Posterior cingulate gyrus (tissue), 11 donors: ENCODE measurements at regions not wholly inside any gene's neighbourhood (a gene's known extent, or its start where the extent isn't known, plus 50 kb on each side); places are given as distances from the start of the nearest gene placed in this dataset.
"Not testable (repeated sequence)": the region's sequence is repeated elsewhere in the genome, so short reads cannot be mapped to it uniquely, and the experiment has no call there.

Experiments used
- DNase-seq, 10 donors: peaks; one replicate each; pipeline versions ENCODE4 v3.0.0 to v3.0.0-alpha.2; 2020 to 2021; ENCODE audit warnings: mixed read lengths in 3 of 10
- intact Hi-C: fragments of 100-400 bp; cut with DNase I; formaldehyde crosslinking; loops from one replicate; pipeline ENCODE4 v1.15.1; 2023

DNA sequence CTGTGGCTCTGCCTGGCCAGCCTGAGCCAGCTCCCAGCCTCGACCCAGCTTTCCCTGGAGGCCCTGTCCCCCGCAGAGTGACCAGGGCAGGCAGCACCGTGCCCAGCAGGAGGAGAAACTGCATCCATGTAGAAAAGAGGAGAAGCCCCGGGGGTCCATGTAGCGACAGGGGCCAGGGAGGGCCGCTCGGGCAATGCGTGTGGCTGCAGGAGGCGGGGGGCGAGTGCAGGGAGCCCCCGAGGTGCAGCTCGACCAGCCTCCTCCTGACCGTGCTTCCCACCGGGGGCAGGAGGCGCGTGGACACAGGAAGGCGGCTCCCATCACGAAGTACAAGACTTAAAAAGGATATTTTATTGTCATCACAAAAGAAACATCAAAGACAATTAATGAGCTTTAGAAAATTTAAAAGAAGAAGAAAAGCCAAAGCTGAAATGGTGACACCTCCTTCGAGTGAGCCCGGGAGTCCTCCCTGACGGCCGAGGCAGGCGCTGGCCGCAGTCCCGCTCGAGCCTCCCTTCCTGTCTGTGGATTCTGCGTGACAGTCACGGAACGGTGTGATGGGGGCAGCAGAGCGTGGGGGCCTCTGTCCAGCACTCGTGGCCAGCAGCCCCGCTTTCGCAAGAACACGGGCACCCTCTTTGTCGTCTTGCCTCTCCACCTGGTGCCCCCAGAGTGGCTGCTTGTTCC lies 93.9 kb downstream of the TMEM121 start:
- DNase-seq: peak in 4 of 10 donors; percentile 9 to 56 (median 42)

GRCh38 chr14:105620865-105621471 lies 94.6 kb downstream of the TMEM121 start:
- intact Hi-C loops: not testable (repeated sequence)
- peak in 3 of 10 donors; percentile 48 to 86 (median 85) for DNase-seq

More for the DNA sequence above, 93.9 kb downstream of the TMEM121 start:
- intact Hi-C loops: not testable (repeated sequence)

DNA sequence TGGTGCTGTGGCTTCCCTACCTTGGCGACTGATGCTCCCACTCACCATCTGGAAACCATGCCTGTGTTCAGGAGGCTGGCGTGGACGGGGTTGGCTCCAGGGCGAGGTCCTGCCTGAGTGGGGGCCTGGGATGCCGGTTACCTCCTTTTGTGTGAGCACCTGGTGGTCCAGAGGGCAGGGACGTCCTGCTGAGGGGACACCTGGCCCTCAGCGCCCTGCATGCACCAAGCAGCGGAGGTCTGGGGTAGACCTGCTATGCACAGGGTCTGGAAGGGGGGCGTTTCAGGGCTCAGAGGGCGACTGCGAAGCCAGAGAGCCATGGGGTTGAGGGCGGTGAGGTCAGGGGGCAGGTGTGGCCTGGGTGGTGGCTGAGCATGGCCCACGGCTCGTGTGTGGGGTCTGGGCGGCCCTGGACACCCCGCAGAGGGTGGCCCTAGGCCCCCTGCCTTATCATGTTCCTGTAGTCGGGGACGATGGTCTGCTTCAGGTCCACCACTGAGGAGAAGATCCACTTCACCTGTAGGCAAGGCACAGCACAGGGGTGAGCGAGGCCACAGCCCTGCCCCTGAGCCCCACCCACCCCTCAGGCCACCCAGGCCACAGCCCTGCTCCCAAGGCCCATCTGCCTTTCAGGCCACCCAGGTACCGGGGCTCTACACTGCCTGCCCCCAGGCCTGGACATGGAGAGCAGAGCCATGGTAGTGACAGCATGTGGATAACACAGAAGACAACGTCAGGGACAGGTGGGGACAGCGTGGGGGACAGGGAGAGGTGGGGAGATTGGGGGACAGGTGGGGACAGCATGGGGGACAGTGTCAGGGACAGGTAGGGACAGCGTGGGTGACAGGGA lies 95.3 kb downstream of the TMEM121 start:
- peak in 3 of 10 donors; percentile 24 to 77 (median 62) for DNase-seq
- intact Hi-C loops: not testable (repeated sequence)

DNA sequence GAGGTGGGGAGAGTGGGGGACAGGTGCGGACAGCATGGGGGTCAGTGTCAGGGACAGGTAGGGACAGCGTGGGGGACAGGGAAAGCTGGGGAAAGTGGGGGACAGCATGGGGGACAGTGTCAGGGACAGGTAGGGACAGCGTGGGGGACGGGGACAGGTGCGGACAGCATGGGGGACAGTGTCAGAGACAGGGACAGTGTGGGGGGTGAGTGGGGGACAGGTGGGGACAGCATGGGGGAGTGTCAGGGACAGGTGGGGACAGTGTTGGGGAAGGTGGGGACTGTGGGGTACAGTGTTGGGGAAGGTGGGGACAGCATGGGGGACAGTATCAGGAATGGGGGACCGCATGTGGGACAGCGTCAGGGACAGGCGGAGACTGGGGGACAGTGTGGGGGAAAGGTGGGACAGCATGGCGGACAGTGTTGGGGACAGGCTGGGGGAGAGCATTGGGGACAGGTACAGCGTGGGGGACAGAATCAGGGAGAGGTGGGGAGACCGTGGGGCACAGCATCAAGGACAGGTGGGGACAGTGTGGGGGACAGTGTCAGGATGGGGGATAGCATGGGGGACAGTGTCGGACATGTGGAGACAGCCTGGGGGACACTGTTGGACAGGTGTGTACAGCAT lies 96.1 kb downstream of the TMEM121 start:
- intact Hi-C loops: no loop called here
- DNase-seq: peak in 3 of 10 donors; percentile 51 to 78 (median 67)

DNA sequence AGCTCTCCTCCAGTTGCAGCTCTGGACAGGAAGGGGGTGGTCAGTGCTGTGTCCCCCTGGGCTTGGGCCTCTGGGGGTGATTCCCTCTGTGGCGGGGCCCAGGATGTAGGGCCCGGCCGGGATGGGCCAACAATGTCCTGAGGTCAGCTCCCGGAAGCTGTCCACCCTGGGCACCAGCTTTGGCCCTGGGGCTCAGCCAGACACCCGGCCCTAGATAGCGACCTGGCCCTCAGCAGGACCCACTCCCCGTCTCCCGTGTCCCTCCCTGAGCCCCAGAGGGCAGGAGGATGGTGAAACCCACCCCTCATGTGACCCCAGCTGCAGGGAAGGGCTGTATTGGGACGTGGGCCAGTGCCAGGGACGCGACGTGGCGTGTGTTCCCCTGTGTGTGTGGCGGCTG lies 96.8 kb downstream of the TMEM121 start:
- intact Hi-C loops: not testable (repeated sequence)
- peak in 2 of 10 donors; percentile 79 to 88 for DNase-seq

- intact Hi-C loops: not testable (repeated sequence)
- DNase-seq: peak in 3 of 10 donors; percentile 45 to 80 (median 64)
These were observed 98.0 kb downstream of the TMEM121 start for GRCh38 chr14:105624346-105624745.

- peak in 3 of 10 donors; percentile 64 to 82 (median 81) for DNase-seq
- intact Hi-C loops: loop anchor here (5.0 kb wide), 1 partner anchor 117 kb away; no protein-coding TSS in a partner anchor
These were observed 98.5 kb downstream of the TMEM121 start for GRCh38 chr14:105624749-105625434.

- DNase-seq: peak in 3 of 10 donors; percentile 22 to 85 (median 42)
- intact Hi-C loops: loop anchor here (5.0 kb wide), 1 partner anchor 117 kb away; no protein-coding TSS in a partner anchor
These were observed 99.1 kb downstream of the TMEM121 start for GRCh38 chr14:105625448-105625847.

DNA sequence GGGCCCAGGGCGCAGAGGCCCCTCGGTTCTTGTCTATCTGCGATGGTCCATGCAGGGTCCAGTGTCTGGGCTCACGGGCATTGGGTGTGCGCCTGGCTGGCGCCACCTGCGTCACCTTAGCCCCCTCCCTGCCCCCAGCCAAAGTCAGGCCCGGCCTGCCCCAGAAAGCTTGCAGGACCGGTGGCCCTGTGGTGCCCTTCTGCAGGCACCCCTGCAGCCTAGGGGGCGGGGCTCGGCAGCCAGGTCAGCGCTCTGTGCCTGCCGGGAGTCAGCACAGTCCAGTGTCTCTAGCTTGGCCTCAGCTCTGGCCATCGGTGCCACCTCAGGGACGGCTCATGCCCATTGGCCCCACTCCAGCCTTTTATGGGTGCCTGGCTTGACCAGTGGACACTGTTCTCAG lies 99.7 kb downstream of the TMEM121 start:
- peak in 3 of 10 donors; percentile 19 to 55 (median 49) for DNase-seq
- intact Hi-C loops: loop anchor here (5.0 kb wide), 1 partner anchor 116 kb away; no protein-coding TSS in a partner anchor

- DNase-seq: not testable (repeated sequence)
- intact Hi-C loops: loop anchor here (5.0 kb wide), 1 partner anchor 116 kb away; no protein-coding TSS in a partner anchor
These were observed 100.3 kb downstream of the TMEM121 start for GRCh38 chr14:105626651-105627050.

DNA sequence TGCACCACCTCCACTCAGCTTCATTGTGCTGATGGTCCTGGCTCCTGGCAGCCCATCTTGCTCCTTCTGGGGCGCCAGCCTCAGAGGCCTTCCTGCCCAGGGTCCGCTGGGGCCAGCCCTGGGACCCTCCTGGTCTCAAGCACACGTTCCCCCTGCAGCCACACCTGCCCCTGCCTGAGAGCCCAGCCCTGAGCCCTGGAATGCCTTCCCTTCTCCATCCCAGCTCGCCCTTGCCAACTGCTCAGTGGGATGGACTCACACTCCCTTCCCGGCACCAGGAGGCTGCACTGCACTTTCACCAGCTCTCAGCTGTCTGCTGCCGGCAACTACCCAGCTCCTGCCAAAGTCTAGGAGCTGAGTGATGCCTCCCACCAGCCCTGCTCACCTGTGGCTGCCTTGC lies 100.9 kb downstream of the TMEM121 start:
- intact Hi-C loops: loop anchor here (5.0 kb wide), 1 partner anchor 115 kb away; no protein-coding TSS in a partner anchor
- DNase-seq: peak in 2 of 10 donors; percentile 24 to 56

DNA sequence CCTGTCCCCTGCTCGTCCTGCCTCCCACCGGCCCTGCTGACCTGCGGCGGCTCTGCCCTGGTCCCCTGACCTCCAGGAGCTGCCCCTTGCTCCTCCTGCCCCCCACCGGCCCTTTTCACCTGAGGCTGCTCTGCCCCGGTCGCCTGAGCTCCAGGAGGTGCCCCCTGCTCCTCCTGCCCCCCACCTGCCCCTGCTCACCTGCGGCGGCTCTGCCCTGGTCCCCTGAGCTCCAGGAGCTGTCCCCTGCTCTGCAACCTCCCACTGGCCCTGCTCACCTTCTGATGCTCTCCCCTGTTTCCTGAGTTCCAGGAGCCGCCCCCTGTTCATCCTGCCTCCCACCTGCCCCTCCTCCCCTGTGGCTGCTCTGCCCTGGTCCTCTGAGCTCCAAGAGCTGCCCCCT lies 101.3 kb downstream of the TMEM121 start:
- DNase-seq: peak in 2 of 10 donors; percentile 32 to 37

DNA sequence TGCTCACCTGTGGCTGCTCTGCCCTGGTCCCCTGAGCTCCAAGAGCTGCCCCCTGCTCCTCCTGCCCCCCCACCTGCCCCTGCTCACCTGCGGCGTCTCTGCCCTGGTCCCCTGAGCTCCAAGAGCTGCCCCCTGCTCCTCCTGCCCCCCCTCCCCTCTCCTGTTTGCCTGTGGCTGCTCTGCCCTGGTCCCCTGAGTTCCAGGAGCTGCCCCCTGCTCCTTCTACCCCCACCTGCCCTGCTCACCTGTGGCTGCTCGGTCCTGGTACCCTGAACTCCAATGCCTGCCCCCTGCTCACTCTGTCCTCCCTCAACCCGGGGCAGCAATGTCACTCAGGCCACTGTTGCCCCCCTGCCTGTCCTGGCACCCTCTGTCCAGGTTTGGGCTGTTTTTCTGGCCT lies 101.7 kb downstream of the TMEM121 start:
- DNase-seq: peak in 2 of 10 donors; percentile 31 to 65
- intact Hi-C loops: loop anchor here (5.0 kb wide), 1 partner anchor 114 kb away; no protein-coding TSS in a partner anchor

More for the DNA sequence above, 101.3 kb downstream of the TMEM121 start:
- intact Hi-C loops: loop anchor here (5.0 kb wide), 1 partner anchor 115 kb away; no protein-coding TSS in a partner anchor

DNA sequence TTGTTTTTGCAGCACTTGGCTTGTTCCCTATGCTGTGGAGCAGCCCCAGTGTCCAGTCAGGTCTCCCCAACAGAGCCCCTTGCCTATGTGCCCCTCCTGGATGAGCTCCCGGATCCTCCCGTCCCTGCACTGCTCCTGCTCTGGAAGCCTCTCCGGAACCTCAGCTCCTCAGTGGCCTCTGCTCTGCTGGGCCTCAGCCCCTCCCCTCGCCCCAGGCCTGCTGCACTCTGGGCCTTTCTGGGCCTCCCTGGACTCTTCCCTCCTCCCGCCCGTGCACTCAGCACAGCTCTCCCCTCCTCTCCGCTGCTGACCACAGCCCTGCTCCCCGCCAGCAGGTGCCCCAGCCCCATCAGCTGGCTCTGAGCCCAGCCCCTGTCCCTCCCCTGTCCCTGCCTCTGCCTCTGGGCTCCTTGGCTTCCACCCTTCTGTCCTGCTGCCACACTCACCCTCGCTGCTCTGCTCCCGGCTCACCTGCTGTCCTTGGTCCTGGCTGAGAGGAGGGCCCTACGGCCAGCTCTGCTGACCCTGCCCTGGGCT lies 102.2 kb downstream of the TMEM121 start:
- intact Hi-C loops: loop anchor here (5.0 kb wide), 1 partner anchor 114 kb away; no protein-coding TSS in a partner anchor
- DNase-seq: peak in 3 of 10 donors; percentile 22 to 62 (median 48)

GRCh38 chr14:105629091-105629885 lies 102.9 kb downstream of the TMEM121 start:
- peak in 3 of 10 donors; percentile 60 to 80 (median 79) for DNase-seq

GRCh38 chr14:105629886-105630215 lies 103.5 kb downstream of the TMEM121 start:
- intact Hi-C loops: loop anchor here (5.0 kb wide), 1 partner anchor 112 kb away; no protein-coding TSS in a partner anchor

More at GRCh38 chr14:105629091-105629885, 102.9 kb downstream of the TMEM121 start:
- intact Hi-C loops: loop anchor here (5.0 kb wide), 1 partner anchor 113 kb away; no protein-coding TSS in a partner anchor

DNA sequence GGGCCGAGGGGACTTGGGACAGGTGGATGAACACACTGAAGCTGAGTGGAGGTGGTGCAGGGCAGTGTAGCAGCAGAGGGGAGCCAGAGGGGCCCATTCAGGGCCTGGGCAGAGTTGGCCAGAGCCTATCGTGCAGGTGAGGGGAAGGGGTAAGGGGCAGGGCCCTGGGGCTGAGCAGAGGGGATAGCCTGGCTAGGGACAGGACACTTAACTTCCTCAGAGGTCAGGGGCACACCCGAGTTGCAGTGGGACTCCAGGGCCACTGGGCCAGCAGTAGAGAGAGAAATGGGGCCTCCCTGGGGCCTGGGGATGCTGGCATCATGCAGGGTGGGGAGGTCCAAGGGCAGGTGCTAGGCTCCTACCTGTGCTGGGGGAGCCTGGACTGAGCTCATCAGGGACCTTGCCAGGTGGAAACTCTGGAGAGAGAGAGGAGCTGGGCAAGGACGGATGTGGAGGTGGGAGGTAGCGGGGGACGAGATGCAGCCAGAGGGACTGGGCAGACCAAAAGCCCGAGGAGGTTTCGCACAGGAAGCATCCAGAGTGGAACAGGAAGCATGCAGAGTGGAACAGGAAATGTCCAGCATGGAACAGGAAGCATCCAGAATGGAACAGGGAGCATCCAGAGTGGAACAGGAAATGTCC lies 104.0 kb downstream of the TMEM121 start:
- intact Hi-C loops: not testable (repeated sequence)
- DNase-seq: peak in 3 of 10 donors; percentile 26 to 53 (median 49)

More at GRCh38 chr14:105629886-105630215, 103.5 kb downstream of the TMEM121 start:
- no peak for DNase-seq
